ENCODE measurements at regions not wholly inside any gene's neighbourhood (a gene's known extent, or its start where the extent isn't known, plus 50 kb on each side); places are given as distances from the start of the nearest gene placed in this dataset.
"Not testable (repeated sequence)": the region's sequence is repeated elsewhere in the genome, so short reads cannot be mapped to it uniquely, and the experiment has no call there.

DNA sequence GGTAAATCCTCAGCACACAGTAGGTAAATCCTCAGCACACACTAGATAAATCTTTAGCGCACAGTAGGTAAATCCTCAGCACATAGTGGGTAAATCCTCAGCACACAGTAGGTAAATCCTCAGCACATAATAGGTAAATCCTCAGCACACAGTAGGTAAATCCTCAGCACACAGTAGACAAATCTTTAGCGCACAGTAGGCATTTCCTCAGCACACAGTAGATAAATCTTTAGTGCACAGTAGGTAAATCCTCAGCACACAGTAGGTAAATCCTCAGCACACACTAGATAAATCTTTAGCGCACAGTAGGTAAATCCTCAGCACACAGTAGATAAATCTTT, 102.0 kb downstream of the MICALL2 start:
- H3K36me3 ChIP-seq (ENCODE audit: control insufficient read depth, insufficient read depth, low read length); H3K79me2 ChIP-seq (ENCODE audit: control insufficient read depth, insufficient read depth, low read length); H4K20me1 ChIP-seq (ENCODE audit: control insufficient read depth, extremely low read depth, insufficient read depth, low read length); DNase-seq (ENCODE audit: low read depth in 2 of 2); H3K9me3 ChIP-seq (ENCODE audit: control insufficient read depth, insufficient read depth, low read depth, low read length); H2AFZ ChIP-seq (ENCODE audit: low read length); H3K9ac ChIP-seq (ENCODE audit: insufficient read depth, low read length); H3K27ac ChIP-seq (ENCODE audit: insufficient read depth, low read length); H3K4me2 ChIP-seq (ENCODE audit: extremely low read depth, insufficient read depth, low read length); H3K27me3 ChIP-seq (ENCODE audit: control insufficient read depth, insufficient read depth, low read length); H3K4me1 ChIP-seq (ENCODE audit: control insufficient read depth, extremely low read depth, insufficient read depth, low read length); H3K4me3 ChIP-seq (replicated peaks in 1 of 4; ENCODE audit: control extremely low read depth in 1 of 4, insufficient read depth in 1 of 4, low read depth in 3 of 4, low read length in 4 of 4): not testable (repeated sequence)

DNA sequence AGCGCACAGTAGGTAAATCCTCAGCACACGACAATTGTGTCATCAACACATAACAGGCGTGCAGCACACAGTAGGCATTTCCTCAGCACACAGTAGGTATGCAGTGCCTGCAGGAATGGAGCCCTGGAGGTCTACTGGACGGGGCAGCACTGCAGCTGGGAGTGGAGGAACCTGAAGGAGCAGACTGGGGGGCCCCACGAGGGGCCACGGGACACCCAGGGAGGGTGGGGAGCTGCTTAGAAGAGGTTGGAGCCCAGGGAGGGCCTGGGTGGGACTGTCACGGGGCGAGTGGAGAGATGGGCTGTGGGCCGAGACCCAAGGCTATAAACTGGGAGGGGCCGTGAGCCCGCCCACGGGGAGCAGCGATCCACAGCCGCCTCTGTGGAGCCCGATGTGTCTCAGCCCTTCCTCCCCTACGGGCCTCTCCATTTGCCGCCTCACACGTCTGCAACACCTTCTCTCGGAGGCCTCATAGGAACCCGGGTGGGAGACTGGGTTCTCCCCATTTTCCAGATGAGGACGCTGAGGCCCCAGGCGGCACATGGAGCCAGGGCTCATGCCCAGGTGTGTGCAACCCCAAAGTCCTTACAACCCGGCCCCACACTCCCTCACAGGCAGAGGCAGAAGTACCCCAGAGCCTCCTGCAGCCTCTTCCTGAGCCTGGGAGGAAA, 101.5 kb downstream of the MICALL2 start:
- no peak for DNase-seq (ENCODE audit: low read depth in 2 of 2)
- Histone ChIP-seq H3K27ac (ENCODE audit: insufficient read depth, low read length) (no peak overlapping the region), H3K9ac (ENCODE audit: insufficient read depth, low read length) (no peak overlapping the region), H2AFZ (ENCODE audit: low read length) (no peak overlapping the region), H3K4me2 (ENCODE audit: extremely low read depth, insufficient read depth, low read length) (no peak overlapping the region), H3K4me3 (replicated peaks in 1 of 4; ENCODE audit: control extremely low read depth in 1 of 4, insufficient read depth in 1 of 4, low read depth in 3 of 4, low read length in 4 of 4) (no peak overlapping the region), H3K79me2 (ENCODE audit: control insufficient read depth, insufficient read depth, low read length) (no peaks in the 10 kb centered on the region), H3K36me3 (ENCODE audit: control insufficient read depth, insufficient read depth, low read length) (no peaks in the 10 kb centered on the region), H3K9me3 (ENCODE audit: control insufficient read depth, insufficient read depth, low read depth, low read length) (no peaks in the 10 kb centered on the region), H3K4me1 (ENCODE audit: control insufficient read depth, extremely low read depth, insufficient read depth, low read length) (no peaks in the 10 kb centered on the region), H4K20me1 (ENCODE audit: control insufficient read depth, extremely low read depth, insufficient read depth, low read length) (no peaks in the 10 kb centered on the region), H3K27me3 (ENCODE audit: control insufficient read depth, insufficient read depth, low read length) (no peaks in the 10 kb centered on the region)
- TF ChIP-seq, protein P1, sequence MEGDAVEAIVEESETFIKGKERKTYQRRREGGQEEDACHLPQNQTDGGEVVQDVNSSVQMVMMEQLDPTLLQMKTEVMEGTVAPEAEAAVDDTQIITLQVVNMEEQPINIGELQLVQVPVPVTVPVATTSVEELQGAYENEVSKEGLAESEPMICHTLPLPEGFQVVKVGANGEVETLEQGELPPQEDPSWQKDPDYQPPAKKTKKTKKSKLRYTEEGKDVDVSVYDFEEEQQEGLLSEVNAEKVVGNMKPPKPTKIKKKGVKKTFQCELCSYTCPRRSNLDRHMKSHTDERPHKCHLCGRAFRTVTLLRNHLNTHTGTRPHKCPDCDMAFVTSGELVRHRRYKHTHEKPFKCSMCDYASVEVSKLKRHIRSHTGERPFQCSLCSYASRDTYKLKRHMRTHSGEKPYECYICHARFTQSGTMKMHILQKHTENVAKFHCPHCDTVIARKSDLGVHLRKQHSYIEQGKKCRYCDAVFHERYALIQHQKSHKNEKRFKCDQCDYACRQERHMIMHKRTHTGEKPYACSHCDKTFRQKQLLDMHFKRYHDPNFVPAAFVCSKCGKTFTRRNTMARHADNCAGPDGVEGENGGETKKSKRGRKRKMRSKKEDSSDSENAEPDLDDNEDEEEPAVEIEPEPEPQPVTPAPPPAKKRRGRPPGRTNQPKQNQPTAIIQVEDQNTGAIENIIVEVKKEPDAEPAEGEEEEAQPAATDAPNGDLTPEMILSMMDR (conservative IDR thresholded peaks at IDR 0.05 in 1 of 2, IDR thresholded peaks at IDR 0.05 in 1 of 2; ENCODE audit: low read depth in 1 of 2, low read length in 2 of 2) = no peak
- TF ChIP-seq EZH2 (IDR thresholded peaks at IDR 0.05; ENCODE audit: low read length, missing control alignments) = no peak

DNA sequence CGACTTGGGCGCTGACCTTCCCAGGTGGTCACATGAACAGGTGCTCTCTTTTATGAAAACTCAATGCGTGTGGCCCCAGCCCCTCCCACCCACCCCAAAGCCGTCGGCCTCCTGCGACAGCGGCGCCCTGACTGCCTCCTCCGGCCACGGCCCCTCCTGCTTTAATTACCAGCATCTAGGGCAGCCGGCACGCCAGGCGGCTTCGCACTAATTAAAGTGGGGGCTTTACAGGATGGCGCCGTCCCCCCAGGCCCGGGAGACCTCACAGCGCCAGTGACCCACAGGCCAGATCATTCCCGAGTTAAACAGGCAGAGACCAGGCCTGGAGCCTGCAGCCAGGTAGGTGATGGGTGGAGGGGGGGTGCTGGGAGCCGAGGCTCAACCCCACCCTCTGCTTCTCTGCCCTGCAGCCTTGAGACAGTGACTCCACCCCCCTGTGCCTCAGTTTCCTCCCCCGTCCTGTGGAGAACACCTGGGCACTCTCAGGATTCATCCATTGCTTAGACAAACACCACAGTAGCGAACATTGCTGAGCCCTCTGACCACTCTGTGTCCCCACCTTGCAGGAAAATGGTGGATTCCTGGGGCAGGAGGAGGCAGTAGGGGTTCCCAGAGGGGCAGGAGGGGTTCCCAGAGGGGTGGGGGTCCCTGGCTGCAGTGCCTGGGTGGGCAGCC, 100.8 kb downstream of the MICALL2 start:
- Histone ChIP-seq H3K4me3 (replicated peaks in 1 of 4; ENCODE audit: control extremely low read depth in 1 of 4, insufficient read depth in 1 of 4, low read depth in 3 of 4, low read length in 4 of 4) (no peak overlapping the region), H3K4me2 (ENCODE audit: extremely low read depth, insufficient read depth, low read length) (no peak overlapping the region), H3K27me3 (ENCODE audit: control insufficient read depth, insufficient read depth, low read length) (no peaks in the 10 kb centered on the region), H3K4me1 (ENCODE audit: control insufficient read depth, extremely low read depth, insufficient read depth, low read length) (no peaks in the 10 kb centered on the region), H3K36me3 (ENCODE audit: control insufficient read depth, insufficient read depth, low read length) (no peaks in the 10 kb centered on the region), H3K9ac (ENCODE audit: insufficient read depth, low read length) (no peak overlapping the region), H3K27ac (ENCODE audit: insufficient read depth, low read length) (no peak overlapping the region), H4K20me1 (ENCODE audit: control insufficient read depth, extremely low read depth, insufficient read depth, low read length) (no peaks in the 10 kb centered on the region), H3K79me2 (ENCODE audit: control insufficient read depth, insufficient read depth, low read length) (no peaks in the 10 kb centered on the region), H3K9me3 (ENCODE audit: control insufficient read depth, insufficient read depth, low read depth, low read length) (no peaks in the 10 kb centered on the region), H2AFZ (ENCODE audit: low read length) (no peak overlapping the region)
- no peak for DNase-seq (ENCODE audit: low read depth in 2 of 2)
- TF ChIP-seq, protein P1 (conservative IDR thresholded peaks at IDR 0.05 in 1 of 2, IDR thresholded peaks at IDR 0.05 in 1 of 2; ENCODE audit: low read depth in 1 of 2, low read length in 2 of 2) = no peak
- TF ChIP-seq EZH2 (IDR thresholded peaks at IDR 0.05; ENCODE audit: low read length, missing control alignments) = no peak
